Type B pancreatic cell (in vitro differentiated cells): ENCODE measurements at regions not wholly inside any gene's neighbourhood (a gene's known extent, or its start where the extent isn't known, plus 50 kb on each side); places are given as distances from the start of the nearest gene placed in this dataset.

Experiments used
- DNase-seq: peaks from one replicate; pipeline ENCODE4 v3.0.0; 2021; ENCODE audit warnings: mixed read lengths; ENCODE audit not compliant: unreplicated experiment; ENCODE audit errors: extremely low spot score
- H3K27ac Mint-ChIP-seq: 2 replicates; pipeline ENCODE4 v1.8.0; 2021; ENCODE audit warnings: mild to moderate bottlenecking, mixed read lengths
- H3K27me3 Mint-ChIP-seq: 2 replicates; pipeline ENCODE4 v1.8.0; 2021; ENCODE audit warnings: mixed read lengths
- H3K36me3 Mint-ChIP-seq: 2 replicates; pipeline ENCODE4 v1.8.0; 2021; ENCODE audit warnings: mixed read lengths
- H3K4me1 Mint-ChIP-seq: one replicate; pipeline ENCODE4 v1.8.0; 2021; ENCODE audit warnings: mixed read lengths; ENCODE audit not compliant: unreplicated experiment
- H3K4me3 Mint-ChIP-seq: 2 replicates; pipeline ENCODE4 v1.8.0; 2021; ENCODE audit warnings: mild to moderate bottlenecking, mixed read lengths
- H3K9me3 Mint-ChIP-seq: 2 replicates; pipeline ENCODE4 v1.8.0; 2021; ENCODE audit warnings: mixed read lengths
- TF ChIP-seq, protein P1 (sequence below): fragments of 200-600 bp; sonication (generic); conservative IDR thresholded peaks from 2 replicates; pipeline ENCODE4 v1.5.0; 2021; ENCODE audit warnings: antibody characterized with exemption, mild to moderate bottlenecking

DNA sequence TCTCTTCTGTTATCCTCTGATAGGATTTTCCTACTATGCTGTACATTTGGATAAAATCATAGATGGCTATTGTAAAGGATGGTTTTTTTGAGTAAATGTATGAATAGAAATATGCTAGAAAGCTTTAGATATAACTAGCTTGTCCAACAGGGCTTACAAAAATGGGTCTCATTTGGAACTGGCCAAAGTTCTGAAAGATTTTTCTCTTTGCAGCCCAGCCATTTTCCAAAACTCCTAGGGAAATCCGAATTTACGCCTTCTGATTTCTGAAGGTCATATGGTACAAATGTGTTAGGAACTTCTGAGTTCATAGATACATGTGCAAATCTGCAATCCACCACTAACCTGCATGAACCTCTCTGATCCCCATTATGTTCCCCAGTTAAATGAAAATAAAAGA is 603.9 kb upstream of the C9orf72 start:
- no peaks in the 10 kb centered on the region for H3K4me1 Mint-ChIP-seq
- H3K36me3 Mint-ChIP-seq = no peaks in the 10 kb centered on the region
- H3K4me3 Mint-ChIP-seq = no peak overlapping the region
- peaks cover 4% of the 10 kb centered on the region for H3K27me3 Mint-ChIP-seq
- no peaks in the 10 kb centered on the region for H3K9me3 Mint-ChIP-seq
- H3K27ac Mint-ChIP-seq = no peak overlapping the region
- TF ChIP-seq, protein P1, sequence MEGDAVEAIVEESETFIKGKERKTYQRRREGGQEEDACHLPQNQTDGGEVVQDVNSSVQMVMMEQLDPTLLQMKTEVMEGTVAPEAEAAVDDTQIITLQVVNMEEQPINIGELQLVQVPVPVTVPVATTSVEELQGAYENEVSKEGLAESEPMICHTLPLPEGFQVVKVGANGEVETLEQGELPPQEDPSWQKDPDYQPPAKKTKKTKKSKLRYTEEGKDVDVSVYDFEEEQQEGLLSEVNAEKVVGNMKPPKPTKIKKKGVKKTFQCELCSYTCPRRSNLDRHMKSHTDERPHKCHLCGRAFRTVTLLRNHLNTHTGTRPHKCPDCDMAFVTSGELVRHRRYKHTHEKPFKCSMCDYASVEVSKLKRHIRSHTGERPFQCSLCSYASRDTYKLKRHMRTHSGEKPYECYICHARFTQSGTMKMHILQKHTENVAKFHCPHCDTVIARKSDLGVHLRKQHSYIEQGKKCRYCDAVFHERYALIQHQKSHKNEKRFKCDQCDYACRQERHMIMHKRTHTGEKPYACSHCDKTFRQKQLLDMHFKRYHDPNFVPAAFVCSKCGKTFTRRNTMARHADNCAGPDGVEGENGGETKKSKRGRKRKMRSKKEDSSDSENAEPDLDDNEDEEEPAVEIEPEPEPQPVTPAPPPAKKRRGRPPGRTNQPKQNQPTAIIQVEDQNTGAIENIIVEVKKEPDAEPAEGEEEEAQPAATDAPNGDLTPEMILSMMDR = no peak
- DNase-seq = no peak

DNA sequence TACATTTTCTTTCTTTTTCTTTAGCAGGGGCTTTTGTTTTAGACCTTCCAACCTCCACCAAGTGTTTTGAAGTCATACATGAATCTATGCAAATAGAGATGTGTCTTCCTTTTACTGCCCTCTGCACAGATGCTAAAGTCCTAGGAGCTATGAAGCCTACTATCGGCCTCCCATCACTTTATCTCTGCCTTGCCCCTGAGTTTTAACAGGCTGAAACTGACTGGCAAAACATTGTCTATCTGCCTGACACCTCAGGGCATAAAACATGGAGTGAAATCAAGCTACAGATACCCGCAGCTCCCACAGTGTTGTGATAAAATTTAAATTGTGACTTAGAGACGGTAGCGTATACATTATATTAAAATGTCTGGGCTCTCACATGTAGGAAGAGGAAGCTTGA is 604.6 kb upstream of the C9orf72 start:
- Mint-ChIP-seq H3K4me3 (no peak overlapping the region), H3K36me3 (no peaks in the 10 kb centered on the region), H3K27ac (no peak overlapping the region), H3K9me3 (no peaks in the 10 kb centered on the region), H3K4me1 (no peaks in the 10 kb centered on the region), H3K27me3 (peaks cover 4% of the 10 kb centered on the region)
- DNase-seq = no peak
- TF ChIP-seq, protein P1 = no peak

DNA sequence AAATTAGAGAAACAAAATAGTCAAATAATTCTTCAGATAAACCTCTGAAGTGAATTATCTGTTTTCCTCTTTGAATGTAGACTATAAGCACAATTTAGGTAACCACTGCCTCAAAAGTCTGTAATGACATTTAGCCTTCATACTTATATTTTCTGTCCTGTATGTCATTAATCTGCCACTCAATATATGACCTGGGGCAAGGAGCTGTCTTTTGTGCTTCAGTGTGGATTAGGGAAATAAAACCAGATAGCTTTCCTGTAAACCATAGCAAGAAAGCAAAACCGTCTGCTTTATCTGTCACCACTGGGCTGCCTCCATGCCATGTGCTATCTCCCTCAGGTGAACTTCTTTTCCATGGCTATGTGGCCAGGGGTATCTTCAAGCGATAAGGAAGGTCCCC is 606.6 kb upstream of the C9orf72 start:
- TF ChIP-seq, protein P1 = no peak
- no peak for DNase-seq
- Mint-ChIP-seq H3K27me3 (no peaks in the 10 kb centered on the region), H3K4me3 (no peak overlapping the region), H3K36me3 (no peaks in the 10 kb centered on the region), H3K9me3 (no peaks in the 10 kb centered on the region), H3K4me1 (no peaks in the 10 kb centered on the region), H3K27ac (no peak overlapping the region)

DNA sequence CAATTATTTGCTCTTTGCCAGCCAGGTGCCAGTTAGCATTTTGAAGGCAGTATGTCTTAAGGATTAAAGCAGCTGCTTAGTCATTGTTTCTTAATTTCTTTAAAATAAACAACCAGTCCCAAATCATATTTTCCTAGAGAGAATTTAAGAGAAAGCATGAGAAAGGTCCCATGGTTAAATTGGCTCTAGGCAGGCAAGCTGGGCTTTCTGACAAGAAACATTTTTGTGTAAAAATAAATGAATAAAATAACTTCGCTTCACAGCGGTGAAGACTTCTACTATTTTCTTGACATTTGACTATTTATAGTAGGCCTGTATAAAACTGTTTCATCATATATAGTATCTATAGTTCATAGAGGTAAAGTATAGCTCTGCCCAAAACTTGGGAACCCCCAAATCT is 617.7 kb upstream of the C9orf72 start:
- no peaks in the 10 kb centered on the region for H3K4me1 Mint-ChIP-seq
- no peak overlapping the region for H3K4me3 Mint-ChIP-seq
- H3K9me3 Mint-ChIP-seq = no peaks in the 10 kb centered on the region
- DNase-seq = no peak
- H3K27ac Mint-ChIP-seq = no peak overlapping the region
- no peaks in the 10 kb centered on the region for H3K27me3 Mint-ChIP-seq
- TF ChIP-seq, protein P1 = no peak
- H3K36me3 Mint-ChIP-seq = no peaks in the 10 kb centered on the region

DNA sequence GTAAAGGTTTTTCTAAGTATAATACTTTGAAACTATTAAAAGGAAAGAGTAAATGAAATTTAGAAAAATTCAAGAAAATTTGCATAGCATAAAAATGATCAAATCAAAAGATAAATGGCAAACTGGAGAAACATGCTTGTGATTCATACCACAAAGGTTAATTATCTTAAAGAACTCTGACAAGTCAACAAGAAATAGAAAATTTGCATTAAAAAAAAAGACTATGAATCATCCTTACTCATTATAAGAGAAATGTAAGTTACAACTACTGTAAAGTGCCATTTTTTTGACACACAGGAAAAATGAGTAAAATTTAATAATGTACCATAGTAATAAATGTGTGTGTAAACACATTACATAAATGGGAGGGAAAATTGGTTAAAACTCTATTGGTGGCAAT is 624.4 kb upstream of the C9orf72 start:
- Mint-ChIP-seq H3K9me3 (no peaks in the 10 kb centered on the region), H3K4me1 (no peaks in the 10 kb centered on the region), H3K4me3 (no peak overlapping the region), H3K27ac (no peak overlapping the region), H3K36me3 (no peaks in the 10 kb centered on the region), H3K27me3 (no peaks in the 10 kb centered on the region)
- DNase-seq = no peak
- TF ChIP-seq, protein P1 = no peak

DNA sequence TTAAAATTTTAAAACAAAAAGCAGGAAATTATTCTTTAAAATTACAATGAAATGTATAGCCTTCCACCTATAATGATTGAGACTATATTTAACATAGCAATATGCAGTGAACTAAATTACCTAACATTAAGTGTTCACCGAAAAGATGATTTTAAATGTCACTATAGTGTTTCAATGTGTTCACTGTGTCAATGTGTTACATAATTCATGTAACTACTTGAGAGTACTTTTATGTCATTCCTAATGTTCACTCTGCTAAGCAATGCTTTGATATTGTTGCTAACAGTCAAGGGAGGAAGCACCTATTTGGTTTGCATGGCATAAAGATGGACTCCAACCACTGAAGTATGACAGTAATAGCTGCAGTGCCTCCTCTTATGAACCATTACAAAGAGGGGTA is 629.8 kb upstream of the C9orf72 start:
- no peaks in the 10 kb centered on the region for H3K4me1 Mint-ChIP-seq
- DNase-seq = no peak
- TF ChIP-seq, protein P1 = no peak
- no peak overlapping the region for H3K4me3 Mint-ChIP-seq
- no peaks in the 10 kb centered on the region for H3K36me3 Mint-ChIP-seq
- H3K27me3 Mint-ChIP-seq = no peaks in the 10 kb centered on the region
- no peak overlapping the region for H3K27ac Mint-ChIP-seq
- no peaks in the 10 kb centered on the region for H3K9me3 Mint-ChIP-seq
